Choroid plexus epithelial cell (primary cell): ENCODE measurements at regions not wholly inside any gene's neighbourhood (a gene's known extent, or its start where the extent isn't known, plus 50 kb on each side); places are given as distances from the start of the nearest gene placed in this dataset.
A peak's percentile ranks its signal among the peaks of the same experiment; 100 is the strongest.
"Not testable (repeated sequence)": the region's sequence is repeated elsewhere in the genome, so short reads cannot be mapped to it uniquely, and the experiment has no call there.

Experiments
- DNase-seq: peaks from one replicate; pipeline ENCODE4 v3.0.0-alpha.2; 2010; ENCODE audit warnings: low read depth
- H3K4me3 ChIP-seq: 2 replicates; pipeline ENCODE4 v1.5.1; 2011; ENCODE audit warnings: low read depth, mild to moderate bottlenecking, control low read depth, low read length, moderate library complexity
- TF ChIP-seq, protein P1 (sequence below): conservative IDR thresholded peaks from 2 replicates; pipeline ENCODE4 v1.5.1; 2011; ENCODE audit warnings: low read depth, mild to moderate bottlenecking, control low read depth, inconsistent platforms, low read length, moderate library complexity

DNA sequence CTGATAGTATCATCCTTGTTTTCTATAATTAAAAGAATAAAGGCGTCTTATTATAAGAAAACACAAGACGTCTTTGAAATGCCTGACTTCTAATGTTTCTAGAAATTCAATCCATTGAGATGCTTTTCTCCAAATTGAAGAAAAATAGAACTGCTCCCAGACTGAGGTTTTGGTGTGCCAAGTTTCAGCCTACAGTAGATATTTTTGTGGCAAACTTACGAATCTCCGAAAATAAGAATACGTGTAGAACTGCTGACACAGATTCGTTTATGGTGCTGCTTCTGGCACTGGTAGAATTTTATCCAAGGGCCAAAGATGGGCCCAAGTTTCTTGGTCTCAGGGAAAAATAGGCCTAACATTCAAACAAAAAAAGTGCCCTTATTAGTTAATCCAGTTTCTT is 554.5 kb upstream of the NR5A2 start:
- H3K4me3 ChIP-seq = no peak overlapping the region
- TF ChIP-seq, protein P1, sequence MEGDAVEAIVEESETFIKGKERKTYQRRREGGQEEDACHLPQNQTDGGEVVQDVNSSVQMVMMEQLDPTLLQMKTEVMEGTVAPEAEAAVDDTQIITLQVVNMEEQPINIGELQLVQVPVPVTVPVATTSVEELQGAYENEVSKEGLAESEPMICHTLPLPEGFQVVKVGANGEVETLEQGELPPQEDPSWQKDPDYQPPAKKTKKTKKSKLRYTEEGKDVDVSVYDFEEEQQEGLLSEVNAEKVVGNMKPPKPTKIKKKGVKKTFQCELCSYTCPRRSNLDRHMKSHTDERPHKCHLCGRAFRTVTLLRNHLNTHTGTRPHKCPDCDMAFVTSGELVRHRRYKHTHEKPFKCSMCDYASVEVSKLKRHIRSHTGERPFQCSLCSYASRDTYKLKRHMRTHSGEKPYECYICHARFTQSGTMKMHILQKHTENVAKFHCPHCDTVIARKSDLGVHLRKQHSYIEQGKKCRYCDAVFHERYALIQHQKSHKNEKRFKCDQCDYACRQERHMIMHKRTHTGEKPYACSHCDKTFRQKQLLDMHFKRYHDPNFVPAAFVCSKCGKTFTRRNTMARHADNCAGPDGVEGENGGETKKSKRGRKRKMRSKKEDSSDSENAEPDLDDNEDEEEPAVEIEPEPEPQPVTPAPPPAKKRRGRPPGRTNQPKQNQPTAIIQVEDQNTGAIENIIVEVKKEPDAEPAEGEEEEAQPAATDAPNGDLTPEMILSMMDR = no peak
- no peak for DNase-seq

- TF ChIP-seq, protein P1 = no peak
- no peak overlapping the region for H3K4me3 ChIP-seq
- no peak for DNase-seq
Measured at GRCh38 chr1:199474738-199475137, 552.8 kb upstream of the NR5A2 start.

DNA sequence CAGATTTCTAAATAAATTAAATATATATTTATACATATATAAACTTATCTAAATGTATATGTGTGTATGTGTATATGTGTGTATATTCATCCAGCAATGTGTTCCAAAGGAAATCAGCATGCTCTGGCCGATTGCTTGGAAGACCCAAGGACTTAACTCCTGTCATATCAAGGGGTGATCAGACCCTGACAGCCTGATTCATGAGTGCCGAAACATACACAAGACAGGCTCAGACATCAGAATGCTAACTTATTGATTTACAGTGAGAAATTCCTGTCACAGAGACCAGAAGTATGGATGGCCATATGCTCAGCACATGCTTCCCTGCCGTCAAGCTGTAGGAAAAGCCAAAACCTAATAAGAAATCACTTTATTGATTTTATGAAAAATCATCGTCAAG is 545.1 kb upstream of the NR5A2 start:
- DNase-seq = no peak
- TF ChIP-seq, protein P1 = no peak
- no peak overlapping the region for H3K4me3 ChIP-seq

- no peak overlapping the region for H3K4me3 ChIP-seq
- TF ChIP-seq, protein P1 = no peak
- DNase-seq = no peak
Measured at GRCh38 chr1:199489594-199489993, 537.9 kb upstream of the NR5A2 start.

DNA sequence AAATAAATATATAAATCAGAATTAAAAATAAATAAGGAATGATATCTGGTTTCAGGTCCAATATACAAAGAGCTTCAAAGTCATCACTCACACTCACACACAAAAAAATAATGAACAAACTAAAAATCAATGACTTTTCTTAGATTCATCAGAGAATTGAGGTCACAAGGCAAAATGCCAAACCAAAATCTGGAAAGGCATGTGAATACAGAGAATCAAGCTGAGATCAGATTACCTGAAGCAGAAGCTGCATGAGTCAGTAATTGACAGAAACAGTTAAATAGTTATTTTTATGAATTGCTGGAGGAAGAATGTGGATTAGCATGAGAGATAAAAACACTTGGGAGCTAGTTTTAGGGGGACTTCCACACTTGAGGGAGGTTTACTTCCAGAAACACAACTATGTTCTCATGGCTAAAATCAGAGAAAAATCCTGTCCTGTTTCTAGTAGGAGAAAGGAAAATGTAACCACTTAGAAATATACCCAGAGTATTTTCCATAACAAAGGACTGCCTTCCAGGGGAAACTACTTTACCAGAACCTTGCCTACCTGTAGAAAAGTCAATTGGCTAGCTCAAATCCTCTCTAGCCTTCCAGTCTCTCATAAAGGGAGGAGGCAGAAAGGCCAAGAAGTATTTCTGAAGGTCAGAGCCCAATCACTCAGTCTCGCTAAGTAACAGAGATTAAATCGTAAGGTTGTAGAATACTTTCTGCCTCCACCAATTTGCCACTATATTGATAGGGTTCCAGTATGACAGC is 536.6 kb upstream of the NR5A2 start:
- H3K4me3 ChIP-seq = no peak overlapping the region
- TF ChIP-seq, protein P1 = no peak
- peak; percentile 89 for DNase-seq

GRCh38 chr1:199495432-199495831 is 532.1 kb upstream of the NR5A2 start:
- TF ChIP-seq, protein P1 = no peak
- H3K4me3 ChIP-seq = no peak overlapping the region
- no peak for DNase-seq

DNA sequence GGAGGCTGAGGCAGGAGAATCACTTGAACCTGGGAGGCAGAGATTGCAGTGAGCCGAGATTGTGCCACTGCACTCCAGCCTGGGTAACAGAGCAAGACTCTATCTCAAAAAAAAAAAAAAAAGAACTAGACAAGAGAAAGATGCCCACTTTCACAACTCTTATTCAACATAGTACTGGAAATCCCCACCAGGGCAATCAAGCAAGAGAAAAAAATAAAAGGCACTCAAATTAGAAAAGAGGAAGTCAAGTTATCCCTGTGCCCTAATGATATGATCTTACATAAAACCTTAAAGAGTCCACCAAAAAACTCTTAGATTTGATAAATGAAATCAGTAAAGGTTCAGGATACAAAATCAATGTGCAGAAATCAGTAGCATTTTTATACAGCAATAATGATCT is 528.7 kb upstream of the NR5A2 start:
- DNase-seq, H3K4me3 ChIP-seq: not testable (repeated sequence)
